Hepatic stellate cell (primary cell): ENCODE measurements at regions not wholly inside any gene's neighbourhood (a gene's known extent, or its start where the extent isn't known, plus 50 kb on each side); places are given as distances from the start of the nearest gene placed in this dataset.
"Not testable (repeated sequence)": the region's sequence is repeated elsewhere in the genome, so short reads cannot be mapped to it uniquely, and the experiment has no call there.

Source experiments
- DNase-seq: peaks from one replicate; pipeline ENCODE4 v3.0.0; 2011; ENCODE audit warnings: low spot score

DNA sequence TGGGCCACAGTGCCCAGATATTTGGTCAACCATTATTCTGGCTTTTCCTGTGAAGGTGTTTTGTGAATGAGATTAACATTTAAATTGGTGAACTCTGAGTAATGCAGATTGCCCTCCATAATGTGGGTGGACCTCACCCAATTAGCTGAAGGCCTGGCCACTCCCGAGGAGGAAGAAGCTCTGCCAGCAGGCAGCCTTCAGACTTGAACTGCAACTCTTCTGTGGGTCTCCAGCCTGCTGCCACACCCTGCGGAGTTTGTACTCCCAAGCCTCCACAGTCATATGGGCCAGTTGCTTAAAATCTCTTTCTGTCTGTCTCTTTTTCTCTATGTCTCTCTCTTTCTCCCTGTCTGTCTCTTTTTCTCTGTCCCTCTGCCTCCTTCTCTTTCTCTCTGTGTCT, 262.7 kb downstream of the MYCN start:
- no peak for DNase-seq

DNA sequence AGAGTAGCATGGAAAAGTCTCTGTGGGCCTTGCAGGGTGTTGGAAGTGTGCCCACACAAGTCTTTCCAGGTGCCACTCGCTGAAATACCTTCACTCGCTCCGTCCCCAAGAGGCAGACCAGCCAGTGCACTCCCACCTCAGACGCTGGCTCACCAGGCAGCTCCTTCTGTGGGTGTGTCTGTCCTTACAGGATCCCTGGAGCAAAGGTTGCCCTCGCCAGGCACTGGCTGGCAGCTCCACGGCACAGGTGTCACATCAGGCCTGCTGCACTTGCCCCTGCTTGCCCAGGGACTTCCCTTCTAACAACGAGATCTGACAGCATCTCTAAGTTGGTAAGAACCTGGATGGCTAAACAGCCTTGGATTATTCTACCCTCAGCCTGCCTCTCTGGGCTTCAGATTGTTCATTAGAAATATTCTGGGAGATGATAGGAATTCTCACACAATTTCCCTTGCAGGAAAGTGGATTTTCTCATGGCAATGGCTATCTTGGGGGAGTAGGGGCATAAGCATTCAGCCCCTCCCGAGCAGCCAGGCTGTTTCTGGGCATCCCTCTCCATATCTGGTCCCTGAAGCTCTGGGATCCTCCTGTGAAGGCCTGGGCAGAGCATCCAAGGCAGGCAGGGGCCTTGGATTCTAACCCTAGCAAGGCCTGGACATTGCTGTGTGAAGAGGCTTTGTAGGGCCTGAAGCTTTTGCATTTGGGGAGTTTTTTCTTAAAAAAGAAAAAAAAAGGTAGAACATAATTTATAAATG, 262.1 kb downstream of the MYCN start:
- no peak for DNase-seq

DNA sequence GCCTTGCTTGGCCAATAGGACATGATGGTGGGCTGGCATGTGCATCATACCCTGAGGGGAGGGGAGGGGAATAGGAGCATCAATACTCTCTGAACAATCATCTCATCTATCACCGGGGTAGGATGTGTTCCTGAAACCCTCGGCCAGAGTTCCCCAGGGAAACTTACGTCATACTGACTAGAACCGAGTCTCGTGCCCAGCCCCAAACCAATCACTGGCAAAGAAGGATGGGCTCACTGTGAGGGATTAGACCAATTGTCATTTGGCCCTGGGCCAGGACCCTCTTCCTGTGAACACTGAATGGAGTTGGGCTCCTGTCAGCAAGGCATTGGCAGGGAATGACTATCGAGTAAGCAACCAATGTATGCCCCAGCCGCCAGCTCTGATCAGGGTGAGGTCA, 261.5 kb downstream of the MYCN start:
- no peak for DNase-seq

DNA sequence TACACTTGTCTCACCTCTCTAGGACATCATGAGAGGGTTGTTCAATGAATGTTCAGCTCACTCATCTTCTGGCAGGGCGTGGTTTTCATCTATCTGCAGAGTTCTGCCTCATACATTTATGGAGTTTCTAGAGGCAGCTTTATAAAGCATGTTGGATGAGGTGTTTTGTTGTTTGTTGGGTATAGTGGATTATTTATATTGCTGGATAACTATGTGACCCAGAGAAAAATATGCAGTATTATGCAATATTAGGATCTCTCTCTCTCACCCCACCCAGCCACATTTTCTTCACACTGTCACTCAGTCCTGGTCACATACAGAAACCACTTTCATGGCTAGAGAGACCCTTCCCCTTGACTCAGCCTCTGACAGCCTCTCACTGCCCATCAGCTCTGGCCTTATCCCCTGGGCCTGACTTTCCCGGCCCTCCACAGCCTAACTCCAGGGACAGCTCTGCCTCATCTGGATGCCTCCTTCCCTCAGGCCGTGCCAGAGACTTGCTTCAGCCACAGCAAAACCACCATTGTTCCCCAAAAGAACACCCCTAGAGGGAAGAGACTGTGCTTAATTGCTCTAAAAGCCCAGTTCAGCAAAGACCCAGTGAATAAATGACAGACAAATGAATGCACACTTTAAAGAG, 260.3 kb downstream of the MYCN start:
- DNase-seq = no peak

DNA sequence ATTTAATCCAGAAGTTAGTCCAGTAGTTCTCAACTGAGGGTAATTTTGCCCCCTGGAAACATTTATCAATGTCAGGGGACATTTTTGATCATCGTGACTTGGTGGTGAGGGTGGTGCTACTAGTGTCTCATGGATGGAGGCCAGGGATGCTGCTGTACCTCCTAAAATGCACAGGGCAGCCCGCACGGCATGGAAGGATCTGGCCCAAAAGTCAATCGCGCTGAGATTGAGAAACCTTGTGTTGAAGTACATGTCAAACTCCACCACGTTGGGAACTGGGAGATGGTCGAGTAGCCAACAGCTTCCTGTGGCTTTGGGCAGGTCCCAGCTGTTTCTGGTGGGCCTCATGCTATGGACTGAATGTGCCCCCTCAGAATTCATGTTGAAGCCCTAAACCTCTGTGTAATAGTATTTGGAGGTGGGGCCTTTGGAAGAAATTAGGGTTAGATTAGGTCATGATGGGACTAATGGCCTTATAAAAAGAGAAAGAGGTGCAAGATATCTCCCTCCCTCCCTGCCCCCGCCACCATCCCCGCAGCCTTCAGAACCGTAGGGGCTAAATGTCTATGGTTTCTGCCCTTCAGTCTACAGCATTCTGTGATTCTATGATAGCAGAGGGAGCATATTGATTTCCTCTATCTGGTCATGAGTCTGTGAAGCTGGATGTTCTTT, 259.7 kb downstream of the MYCN start:
- DNase-seq = no peak

DNA sequence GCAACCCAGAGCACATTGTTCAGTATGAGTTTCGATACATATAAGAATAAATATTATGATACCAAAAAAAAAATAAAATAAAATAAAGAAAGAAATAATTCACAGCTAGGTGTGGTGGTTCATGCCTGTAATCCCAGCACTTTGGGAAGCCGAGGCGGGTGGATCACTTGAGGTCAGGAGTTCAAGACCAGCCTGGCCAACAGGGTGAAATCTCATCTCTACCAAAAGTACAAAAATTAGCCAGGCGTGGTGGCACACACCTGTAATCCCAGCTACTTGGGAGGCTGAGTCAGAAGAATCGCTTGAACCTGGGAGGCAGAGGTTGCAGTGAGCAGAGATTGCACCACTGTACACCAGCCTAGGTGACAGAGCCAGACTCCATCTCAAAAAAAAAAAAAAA, 258.9 kb downstream of the MYCN start:
- DNase-seq = not testable (repeated sequence)

DNA sequence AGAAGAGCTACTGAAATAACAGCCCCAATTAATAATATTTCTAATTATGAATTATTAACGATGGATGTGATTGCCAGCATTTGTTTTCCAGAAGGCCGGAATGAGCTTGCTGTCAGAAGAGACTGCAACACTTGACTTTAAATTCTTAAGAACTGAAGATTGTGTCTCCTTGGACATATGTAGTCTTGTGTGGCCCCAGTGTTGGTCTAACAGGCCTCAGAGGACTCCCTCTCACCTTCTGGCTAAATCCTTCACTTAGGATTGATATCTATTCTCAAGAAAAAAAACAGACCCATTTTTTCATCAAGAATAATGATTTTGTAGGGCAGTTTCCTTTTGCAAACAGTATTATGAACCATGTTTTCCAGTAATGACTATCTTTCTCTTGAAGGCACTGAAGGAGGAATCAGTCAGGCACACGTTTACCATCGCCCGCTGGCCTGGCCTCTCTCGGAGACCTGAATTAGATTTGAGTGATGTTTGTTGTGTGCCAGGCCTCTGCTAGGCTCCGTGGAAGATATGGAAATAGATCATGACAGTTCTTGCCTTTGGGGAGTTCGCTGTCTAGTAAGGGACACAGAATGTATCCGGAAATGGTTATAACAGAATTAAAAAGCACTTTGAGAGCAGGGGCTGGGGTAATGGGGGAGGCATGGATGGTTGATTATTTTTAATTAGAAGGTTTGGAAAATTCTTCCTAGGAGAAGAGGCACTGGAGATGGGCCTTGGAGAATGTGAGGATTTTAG, 258.0 kb downstream of the MYCN start:
- DNase-seq = no peak

DNA sequence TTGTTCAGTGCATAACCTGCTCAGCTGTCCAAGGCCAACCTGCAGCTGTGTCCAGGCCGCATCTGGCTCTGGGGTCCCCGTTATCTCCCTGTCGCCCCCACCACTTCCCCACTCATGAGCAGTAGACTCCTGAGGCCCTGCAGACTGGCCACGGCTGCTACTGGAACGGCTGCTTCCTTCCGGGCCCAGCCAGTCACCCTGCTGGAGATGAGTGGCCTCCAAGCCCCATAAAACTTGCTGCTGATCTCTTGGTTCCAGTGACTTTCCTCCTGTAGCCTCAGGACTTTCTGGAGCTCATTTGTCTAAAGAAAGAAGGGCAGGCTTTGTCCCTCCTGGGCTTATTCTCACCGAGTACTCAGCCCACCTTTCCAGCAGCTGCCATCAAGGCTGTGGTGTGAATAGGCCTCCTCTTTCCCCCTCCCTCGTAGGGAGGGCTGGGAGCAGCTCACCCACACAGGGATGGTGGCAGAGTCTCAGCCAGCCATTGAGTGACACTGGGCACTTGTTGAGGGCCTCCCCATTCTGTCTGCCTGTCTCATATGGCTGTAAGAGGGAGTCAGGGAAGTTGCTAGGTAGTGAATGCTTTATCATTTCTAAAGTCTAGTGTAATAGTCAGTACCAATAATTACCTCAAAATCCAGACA, 257.3 kb downstream of the MYCN start:
- no peak for DNase-seq

DNA sequence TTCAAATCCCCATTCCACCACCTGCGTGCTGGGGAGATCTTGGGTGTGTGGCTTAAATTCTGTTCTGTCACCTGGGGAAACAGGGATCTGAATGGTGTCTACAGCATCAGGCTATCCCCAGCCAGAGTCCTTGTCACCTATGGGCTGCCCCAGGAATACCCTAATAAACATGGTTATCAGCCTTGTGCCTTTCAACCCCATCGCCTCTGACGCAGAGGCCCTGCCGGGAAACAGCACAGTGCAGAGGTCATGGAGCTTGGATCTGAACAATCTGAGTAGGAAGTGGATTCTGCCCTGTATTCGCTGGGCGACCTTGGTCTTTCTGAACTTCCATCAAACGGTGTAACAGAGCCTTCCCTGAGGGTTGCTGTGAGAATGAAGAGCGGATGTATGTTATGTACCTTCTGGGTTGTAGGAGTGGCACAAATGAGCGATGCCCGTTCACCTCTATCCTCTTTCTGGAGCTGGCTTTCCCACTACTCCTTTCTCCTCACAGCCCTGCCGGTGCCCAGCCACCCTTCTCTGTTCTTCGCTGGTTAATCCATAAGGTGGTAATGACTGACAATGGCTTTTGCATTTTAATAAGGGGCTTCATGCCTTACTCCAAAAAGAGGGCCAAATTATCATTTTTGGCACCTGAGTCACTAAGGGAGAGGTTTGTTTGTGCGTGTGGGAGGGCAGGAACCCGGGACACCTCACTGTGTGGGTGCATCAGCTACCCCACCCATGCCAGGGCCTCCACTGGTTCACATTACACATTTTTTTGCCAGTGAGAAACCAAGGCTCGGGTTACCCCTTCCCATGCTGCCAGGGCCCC, 256.5 kb downstream of the MYCN start:
- DNase-seq = no peak

DNA sequence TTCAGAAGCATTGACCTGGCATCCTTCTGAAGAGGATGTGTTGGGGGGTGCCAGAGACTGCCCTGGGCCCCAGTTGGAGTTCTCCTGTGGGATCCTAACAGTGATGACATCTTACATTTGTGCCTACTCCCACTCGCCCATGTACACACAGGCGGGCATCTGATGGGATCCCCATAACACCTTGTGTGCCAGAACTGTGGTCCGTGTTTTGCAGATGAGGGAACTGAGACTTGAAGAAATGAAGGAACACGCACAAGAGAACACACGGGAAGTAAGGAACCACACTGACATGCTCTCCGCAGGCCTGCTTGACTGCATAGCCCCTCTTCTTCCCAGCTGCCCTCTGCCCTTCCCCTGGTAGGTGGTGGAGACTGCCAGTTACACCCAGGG, 255.3 kb downstream of the MYCN start:
- DNase-seq = no peak

DNA sequence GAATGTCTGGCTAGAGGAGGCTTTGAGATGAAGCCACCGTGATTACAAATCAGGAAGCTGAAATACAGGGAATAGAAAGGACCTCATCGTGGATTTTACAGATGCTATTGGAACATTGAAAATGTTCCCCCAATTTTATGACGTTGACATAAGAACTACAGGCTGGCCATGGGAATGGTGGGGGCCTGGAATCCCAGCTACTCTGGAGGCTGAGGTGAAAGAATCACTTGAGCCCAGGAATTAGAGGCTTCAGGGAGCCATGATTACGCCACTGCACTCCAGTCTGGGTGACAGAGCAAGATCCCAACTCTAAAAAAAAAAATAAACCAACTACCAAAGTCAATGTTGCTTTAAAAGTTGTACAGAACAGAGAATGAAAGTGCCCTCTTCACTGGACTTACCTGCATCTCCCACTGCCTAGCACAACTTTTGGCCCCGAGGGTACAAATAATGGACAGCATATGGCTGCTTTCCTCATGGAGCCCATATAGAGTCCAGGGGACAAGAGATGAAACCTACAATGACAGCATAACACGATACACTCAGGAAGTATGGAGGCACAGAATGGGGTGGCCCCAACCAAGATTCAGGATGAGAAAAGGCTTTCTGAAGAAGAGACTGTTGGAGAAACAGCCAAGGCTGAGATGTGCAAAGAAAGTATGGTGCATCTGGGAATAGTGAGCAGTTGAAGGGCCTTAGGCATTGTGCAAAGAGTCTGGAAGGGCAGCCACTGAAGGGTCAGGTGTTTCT, 254.8 kb downstream of the MYCN start:
- DNase-seq = no peak

DNA sequence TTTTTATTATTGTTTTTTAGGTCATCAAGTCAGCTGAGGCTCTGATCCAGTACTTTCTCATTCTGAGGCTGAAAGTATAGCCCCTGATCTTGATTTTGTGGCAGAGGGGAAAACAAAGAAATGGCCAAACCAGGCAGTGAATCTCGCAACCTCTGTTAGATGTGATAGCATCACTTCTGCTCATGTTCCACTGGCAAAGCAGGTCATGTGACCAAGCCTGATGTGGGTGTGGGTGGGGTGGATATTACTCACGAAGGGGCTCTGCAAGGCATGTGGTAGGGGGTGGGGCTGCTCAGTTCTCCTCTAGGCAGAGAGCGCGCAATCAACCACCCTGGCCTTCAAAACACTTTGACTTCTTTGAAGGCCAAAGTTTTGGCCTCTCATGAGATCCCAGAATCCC, 254.2 kb downstream of the MYCN start:
- DNase-seq = no peak

DNA sequence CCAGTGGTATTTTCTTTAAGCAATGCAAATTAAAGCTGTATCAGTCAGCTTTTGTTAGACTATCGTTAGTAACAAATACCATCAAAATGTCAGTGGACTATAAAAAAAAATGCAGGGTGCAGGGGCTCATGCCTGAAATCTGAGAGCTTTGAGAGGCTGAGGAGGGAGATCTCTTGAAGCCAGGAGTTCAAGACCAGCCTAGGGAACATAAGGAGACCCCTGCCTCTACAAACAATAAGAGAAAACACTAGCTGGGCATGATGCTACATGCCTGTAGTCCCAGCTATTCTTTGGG, 253.7 kb downstream of the MYCN start:
- DNase-seq = no peak

DNA sequence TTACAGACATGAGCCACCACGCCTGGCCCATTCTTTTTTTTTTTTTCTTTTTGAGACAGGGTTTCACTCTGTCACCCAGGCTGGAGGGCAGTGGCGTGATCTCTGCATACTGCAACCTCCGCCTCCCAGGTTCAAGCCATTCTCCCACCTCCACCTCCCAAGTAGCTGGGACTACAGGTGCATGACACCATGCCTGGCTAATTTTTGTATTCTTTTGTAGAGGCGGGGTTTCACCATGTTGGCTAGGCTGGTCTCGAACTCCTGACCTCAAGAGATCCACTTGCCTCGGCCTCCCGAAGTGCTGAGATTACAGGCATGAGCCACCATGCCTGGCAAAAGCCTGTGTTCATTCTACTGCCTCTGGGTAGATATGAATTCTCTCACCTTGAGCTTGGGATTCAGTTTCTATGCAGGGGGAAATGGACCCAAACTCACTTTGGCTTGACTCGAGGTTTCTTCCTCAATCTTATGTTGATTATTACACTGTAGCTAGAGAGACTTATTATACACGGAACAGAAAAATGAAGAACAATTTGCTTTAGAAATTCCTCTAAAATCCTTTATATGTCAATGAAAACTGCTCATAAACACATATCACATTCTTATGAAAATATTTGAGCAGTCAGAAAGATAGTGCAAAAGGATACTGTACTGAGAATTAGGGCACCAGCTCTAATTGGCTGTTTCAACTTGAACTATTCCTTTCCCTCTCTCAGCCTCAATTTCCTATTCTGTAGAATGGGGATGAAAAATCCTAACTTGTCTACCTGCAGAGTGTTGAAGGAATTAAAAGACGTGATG, 252.3 kb downstream of the MYCN start:
- no peak for DNase-seq

DNA sequence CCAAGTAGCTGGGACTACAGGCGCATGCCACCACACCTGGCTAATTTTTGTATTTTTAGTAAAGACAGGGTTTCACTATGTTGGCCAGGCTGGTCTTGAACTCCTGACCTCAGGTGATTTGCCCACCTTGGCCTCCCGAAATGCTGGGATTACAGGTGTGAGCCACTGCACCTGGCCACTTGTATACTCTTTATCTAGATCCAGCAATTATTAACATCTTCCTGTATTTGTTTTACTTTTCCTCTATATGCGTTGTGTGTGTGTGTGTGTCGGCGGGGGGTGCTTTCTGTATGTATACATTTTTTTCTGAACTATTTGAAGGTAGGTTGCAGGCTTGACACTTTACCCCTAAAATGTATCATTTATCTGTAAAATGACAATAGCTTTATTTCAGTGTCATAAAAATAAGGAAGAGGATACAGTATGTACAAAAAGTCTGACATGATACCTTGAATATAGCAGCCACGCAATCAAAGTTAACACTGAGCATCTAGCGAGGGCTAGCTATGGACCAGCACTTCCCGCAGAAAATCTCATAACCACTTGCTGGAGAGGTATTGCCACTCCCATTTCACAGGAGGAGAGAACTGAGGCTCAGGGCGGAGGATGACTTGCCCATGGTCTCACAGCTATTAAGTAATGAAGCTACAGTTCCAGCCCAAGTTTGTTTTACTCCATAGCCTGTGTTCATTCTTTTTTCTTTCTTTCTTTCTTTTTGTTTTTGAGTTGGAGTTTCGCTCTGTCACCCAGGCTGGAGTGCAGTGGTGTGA, 251.3 kb downstream of the MYCN start:
- no peak for DNase-seq

DNA sequence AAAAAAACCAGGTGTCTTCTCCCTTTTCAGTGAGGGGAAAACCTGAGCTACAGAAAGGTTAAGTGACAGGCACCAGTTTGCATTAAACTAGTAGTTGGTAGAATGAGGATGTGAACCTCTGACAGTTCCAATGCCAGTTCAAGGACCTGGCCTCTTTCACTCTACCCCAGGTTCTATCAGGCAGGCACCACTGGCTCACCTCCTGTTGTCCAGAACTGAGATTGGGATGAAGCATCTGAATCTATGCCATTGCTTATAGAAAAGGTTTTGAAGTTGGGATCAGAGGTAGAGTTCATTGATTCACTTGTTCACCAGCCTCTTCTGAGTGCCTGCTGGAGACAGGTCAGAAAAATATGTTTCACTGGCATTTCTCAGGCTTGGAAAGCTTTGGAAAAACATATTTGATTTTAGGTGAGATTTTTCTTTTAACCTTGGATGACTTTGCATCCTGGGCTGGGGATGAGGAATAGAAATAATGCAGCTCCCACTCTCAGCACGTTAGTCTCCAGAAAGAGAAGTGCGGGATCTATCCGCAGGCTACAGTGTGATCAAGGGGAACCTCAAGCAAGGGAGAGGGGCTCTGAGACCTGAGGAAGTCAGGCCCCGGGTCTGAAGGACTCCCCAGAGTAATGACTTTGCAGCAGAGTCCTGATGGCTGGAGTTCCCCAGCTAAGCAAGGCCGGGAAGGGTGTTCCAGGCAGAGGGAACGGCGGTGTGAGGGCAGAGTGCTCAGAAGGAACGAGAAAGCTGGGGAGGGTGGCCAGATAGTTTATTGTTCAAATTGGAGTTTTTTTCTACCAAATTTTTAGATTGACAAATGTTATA, 250.3 kb downstream of the MYCN start:
- no peak for DNase-seq

DNA sequence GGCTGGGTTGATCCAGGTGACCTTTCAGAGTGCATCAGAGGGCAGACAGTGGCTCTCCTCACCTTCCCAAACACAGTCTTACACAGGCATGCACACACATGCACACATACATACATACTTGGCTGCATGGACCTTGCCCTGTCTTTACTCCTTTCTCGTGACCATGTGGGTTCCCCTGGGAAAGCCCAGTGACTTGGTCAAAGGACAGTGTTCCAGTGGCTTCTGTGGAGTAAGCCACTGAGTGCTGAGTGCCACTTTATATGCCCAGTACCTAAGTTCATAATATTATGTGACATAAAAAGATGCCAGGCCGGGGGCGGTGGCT, 249.4 kb downstream of the MYCN start:
- no peak for DNase-seq

DNA sequence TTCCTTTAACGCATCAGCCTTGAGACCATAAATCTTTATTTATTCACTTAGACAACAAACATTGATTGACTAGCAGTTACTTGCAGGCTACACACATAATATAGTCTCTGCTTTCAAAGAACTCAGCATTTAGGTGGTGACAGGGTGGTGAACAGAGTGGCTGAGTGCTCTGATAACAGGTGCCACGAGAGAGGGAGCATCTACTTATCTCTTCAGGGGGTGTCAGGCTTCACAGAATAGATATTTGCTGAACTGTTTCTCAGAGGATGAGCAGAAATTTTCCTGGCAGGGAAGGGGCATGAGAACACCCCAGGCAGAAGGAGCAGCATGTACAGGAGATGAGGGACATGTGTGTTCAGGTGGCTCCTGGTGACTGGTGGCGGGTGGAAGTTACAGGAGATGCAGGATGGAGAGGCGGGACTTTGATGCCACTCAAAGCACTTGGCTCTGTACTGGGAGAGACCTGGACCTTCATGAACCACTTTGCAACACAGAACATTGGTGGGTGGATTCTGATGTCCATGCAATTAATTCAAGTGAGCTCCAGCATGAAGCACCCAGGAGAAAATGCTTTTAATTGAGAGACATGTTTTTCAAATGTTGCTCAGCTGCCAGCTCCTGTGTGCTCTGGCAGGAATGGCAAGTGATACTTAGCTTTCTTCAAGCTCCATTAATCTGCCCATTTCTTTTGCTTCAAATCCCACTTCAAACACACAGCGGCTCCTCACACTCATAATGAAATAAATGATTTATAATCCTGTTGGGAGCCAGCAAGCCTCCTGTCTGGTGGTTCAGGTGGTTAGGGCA, 248.9 kb downstream of the MYCN start:
- DNase-seq = no peak
